HG02678 (cell line): ENCODE measurements at regions not wholly inside any gene's neighbourhood (a gene's known extent, or its start where the extent isn't known, plus 50 kb on each side); places are given as distances from the start of the nearest gene placed in this dataset.

ENCODE experiments used
- ATAC-seq: cut with Tn5 transposase; IDR thresholded peaks from one replicate; pipeline ENCODE4 v1.9.1; 2021; ENCODE audit warnings: mild to moderate bottlenecking, moderate library complexity; ENCODE audit not compliant: unreplicated experiment

GRCh38 chr12:92539976-92540781 is 162.6 kb upstream of the PLEKHG7 start:
- ATAC-seq, result peak; percentile 40

GRCh38 chr12:92539110-92539749 is 163.6 kb upstream of the PLEKHG7 start:
- peak; percentile 54 for ATAC-seq

GRCh38 chr12:92537290-92537960 is 165.4 kb upstream of the PLEKHG7 start:
- no peak for ATAC-seq

DNA sequence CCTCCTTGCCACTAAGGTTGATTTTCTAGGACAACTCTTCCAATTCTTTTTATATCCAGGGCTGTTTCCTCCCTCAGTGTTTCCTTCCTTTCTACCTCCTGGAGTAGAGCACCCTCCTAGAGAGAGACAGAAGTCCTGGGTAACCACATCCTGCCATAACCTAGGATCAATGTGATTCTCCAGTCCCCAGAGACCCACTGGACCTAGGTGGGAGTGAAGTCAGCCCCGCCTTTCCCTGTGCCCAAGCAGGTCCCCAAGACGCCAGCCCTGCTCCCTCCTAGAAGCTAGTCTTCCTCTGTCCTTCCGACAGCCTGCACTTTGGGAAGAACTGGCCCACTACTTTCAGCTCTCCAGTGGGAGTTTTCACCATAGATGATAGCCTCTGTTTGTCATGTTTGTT is 166.8 kb upstream of the PLEKHG7 start:
- no peak for ATAC-seq

GRCh38 chr12:92533280-92533890 is 169.4 kb upstream of the PLEKHG7 start:
- no peak for ATAC-seq

GRCh38 chr12:92530706-92531105 is 172.1 kb upstream of the PLEKHG7 start:
- no peak for ATAC-seq

DNA sequence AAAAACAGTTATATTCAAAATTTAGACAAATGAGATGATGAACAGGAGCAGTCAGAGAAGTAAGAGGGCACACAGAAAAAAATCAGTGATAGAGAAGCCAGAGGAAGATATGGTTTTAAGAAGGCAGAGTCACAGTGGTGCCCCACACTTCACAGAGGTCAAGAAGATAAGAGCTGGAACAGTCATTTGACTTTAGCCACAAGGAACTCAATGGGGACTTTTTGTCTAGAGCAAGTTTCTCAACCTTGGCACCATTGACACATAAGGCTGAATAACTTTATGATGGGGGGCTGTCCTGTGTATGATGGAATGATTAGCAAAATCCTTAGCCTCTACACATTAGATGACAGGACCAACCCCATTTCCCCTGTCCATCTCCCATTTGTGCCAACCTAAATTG is 172.8 kb upstream of the PLEKHG7 start:
- peak; percentile 80 for ATAC-seq

DNA sequence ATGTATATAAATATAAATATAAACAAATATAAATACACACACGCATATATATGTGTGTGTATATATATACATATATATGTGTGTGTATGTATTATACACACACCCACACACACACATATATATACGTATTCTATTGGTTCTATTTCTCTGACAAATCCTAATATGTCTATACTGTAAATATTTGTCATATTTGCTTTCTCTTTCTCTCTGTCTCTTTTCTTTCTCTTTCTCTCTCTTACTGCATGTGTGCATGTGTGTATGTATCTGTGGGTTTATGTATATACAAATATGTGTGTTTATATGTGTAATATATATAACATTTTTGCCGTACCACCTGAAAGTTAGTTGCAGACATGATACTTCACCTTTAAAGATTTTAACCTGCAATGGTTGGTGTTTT is 174.2 kb upstream of the PLEKHG7 start:
- ATAC-seq, result no peak

DNA sequence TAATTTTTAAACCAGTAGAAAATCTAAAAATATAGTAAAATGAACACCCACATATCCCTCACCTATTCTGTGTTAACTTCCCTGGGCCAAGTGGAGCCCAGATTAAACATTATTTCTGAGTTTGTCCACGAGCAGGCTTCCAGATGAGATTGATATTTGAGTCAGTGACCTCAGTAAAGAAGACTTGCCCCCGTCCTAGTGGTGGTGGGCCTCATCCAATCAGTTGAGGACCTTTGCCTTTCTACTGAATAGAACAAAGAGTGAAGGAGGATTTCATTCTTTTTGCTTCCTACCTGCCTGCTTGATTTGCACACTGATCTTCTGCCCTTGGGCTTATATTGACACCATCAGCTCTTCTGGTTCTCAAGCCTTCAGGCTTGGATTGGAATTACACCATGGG is 174.7 kb upstream of the PLEKHG7 start:
- ATAC-seq, result no peak

GRCh38 chr12:92524489-92524888 is 178.3 kb upstream of the PLEKHG7 start:
- ATAC-seq, result no peak

- no peak for ATAC-seq
Observed at GRCh38 chr12:92520511-92520910, 182.3 kb upstream of the PLEKHG7 start.

GRCh38 chr12:92519284-92519683 is 183.5 kb upstream of the PLEKHG7 start:
- no peak for ATAC-seq

GRCh38 chr12:92518071-92518470 is 184.7 kb upstream of the PLEKHG7 start:
- no peak for ATAC-seq

- ATAC-seq, result no peak
Observed at GRCh38 chr12:92516277-92516600, 186.6 kb upstream of the PLEKHG7 start.

GRCh38 chr12:92513231-92513730 is 189.5 kb upstream of the PLEKHG7 start:
- no peak for ATAC-seq

DNA sequence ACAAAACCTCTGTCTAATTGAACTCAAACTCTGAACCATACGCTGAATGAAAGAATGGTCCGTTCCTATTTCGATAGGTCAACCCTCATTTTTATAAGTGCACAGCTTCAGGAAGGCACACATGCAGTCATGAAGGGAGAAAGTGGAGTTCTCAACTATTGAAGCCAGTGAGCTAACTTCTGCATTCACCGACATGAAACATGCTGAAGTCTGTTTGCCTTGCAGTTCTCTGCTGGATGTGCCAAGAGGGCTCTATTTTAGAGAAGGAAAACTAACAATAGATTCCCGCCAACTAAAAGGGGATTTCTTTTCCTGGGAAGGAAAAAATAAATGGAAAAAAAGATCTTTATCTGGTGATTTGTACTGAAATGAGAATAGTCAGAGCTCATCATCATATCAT is 191.0 kb upstream of the PLEKHG7 start:
- no peak for ATAC-seq

DNA sequence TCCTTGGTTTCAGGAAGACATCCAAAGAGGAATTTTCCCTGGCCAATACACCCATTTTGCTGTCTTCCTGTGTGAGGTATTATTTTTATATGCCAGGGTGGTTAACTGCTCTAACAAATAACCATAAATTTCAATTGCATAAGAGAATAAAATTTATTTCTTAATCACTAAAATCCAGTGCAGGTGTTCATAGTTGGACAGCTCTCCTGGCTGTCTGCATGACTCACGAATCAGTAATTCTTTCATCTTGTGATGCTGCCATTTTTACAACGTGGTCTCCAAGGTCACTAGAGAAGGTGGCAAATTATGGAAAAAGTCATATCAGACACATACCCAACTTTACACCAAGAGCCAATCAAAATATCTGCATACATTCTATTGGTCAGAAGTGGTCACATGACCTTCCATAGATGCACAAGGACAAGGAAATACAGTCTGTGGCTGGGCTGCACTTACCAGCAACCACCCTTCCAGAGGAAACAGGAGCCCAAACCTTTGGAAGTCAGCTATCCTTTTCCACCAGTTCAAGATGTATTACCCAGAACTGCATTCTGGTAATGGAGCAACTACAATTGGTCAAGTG is 193.5 kb upstream of the PLEKHG7 start:
- ATAC-seq, result no peak

GRCh38 chr12:92506891-92507290 is 195.9 kb upstream of the PLEKHG7 start:
- ATAC-seq, result no peak

- ATAC-seq, result no peak
Observed at GRCh38 chr12:92506460-92506859, 196.3 kb upstream of the PLEKHG7 start.

DNA sequence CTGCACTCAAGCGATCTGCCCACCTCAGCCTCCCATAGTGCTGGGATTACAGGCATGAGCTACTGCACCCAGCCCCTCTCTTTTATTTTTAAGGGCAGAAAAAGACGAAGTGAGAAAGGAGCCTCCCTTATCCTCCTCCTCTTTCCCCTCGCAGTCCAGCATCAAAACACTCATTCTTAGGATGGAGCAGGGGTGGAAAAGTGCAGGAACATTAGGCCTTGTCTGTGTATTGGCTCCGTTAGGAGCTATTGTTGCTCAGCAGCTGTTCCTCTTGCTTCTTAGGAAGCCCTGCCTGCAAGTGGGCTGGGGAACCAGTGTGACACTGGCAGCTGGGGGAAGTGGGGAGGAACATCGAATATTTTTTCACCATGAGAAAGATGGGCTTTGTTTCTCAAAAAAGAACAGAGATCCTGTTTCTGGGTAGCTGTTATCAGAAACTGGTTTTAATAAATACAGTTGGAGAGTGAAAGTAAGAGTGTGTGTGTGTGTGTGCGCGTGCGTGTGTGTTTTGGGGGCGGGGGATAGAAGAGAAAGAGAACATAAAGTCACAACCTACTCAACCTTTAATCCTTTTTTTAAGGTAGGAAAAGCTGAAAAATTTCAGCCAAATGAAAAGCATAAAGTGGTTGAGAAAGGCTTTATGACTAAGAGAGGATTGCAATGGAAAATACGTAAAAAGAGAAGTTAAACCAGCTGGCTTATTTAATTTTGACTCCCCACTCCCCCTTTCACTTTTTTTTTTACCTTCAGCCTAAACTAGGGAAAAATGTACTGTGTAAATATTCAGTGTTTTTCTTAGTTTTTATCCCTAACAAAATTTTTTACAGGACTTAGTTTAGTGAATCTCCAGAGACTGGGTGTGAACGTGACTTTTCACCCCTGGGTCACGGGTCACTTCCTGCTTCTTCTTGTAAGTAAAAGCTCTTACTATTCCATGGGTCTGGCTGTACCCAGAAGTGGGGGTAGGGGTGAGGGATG is 197.2 kb upstream of the PLEKHG7 start:
- ATAC-seq, result peak; percentile 33
